Activated CD8-positive, alpha-beta memory T cell treated with anti-CD3 and anti-CD28 coated beads, Interleukin-2, amount 10 ng/mL, durations not matched to agents 7 days and 5 days (primary cell): ENCODE measurements at regions not wholly inside any gene's neighbourhood (a gene's known extent, or its start where the extent isn't known, plus 50 kb on each side); places are given as distances from the start of the nearest gene placed in this dataset.

Source experiments
- ATAC-seq: fragments of 150-1000 bp; cut with Tn5 transposase; one replicate; pipeline ENCODE4 v1.10.0; 2021; ENCODE audit warnings: moderate library complexity
- CTCF ChIA-PET: fragments of 350-600 bp; sonication (Branson Sonifier 250); formaldehyde crosslinking; loops from one replicate; lab custom pipeline; 2021; ENCODE audit warnings: antibody characterized with exemption; lab: Charles Lee
- DNase-seq: peaks from one replicate; pipeline ENCODE4 v3.0.0-alpha.2; 2020
- H3K27ac Mint-ChIP-seq: one replicate; pipeline ENCODE4 v1.8.0; 2021; ENCODE audit warnings: mild to moderate bottlenecking, mixed read lengths
- H3K27me3 Mint-ChIP-seq: one replicate; pipeline ENCODE4 v1.8.0; 2021; ENCODE audit warnings: mixed read lengths
- H3K36me3 Mint-ChIP-seq: one replicate; pipeline ENCODE4 v1.8.0; 2021; ENCODE audit warnings: mild to moderate bottlenecking, mixed read lengths
- H3K4me1 Mint-ChIP-seq: one replicate; pipeline ENCODE4 v1.8.0; 2021; ENCODE audit warnings: mixed read lengths
- H3K4me3 Mint-ChIP-seq: one replicate; pipeline ENCODE4 v1.8.0; 2021; ENCODE audit warnings: mild to moderate bottlenecking, moderate library complexity, mixed read lengths
- H3K9me3 Mint-ChIP-seq: one replicate; pipeline ENCODE4 v1.8.0; 2022; ENCODE audit warnings: low read depth, mixed read lengths

DNA sequence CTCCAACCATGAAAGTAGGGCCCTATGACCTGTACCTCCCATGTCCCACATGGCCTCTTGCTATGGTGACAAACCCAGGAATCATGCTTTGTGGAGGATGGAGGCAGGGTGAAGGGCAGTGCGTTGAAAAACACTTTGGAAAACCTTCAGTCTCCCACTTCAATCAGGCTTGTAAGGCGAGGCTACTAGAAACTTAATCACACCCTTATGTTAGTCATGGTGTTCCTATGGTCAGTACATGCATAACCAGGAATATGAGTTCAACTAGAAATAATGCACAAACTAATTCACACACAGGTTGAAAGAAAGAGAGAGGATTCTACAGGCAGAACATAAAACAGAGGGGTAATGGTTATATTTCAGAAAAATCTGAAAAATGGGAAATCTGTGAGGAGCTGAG is 601.1 kb downstream of the KCTD16 start:
- H3K4me3 Mint-ChIP-seq = no peak overlapping the region

DNA sequence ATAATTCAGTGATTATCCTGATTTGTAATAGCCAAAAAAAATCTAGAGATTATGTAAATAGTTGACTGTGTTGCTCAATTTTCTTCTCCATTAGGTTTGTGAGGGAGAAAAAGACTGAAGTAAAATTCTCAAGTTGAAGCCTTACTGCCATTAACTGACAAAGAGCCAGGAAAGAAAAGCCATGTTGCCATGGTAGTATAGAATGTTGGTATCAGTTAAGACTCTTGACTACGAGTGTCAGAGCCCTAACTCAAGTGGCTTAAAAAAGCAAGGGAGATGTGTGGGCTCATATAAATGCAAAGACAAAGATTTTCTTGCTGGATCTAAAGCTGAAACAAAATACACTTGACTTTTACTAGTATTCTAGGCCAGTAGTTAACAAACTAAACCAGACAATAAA is 571.7 kb downstream of the KCTD16 start:
- no peak overlapping the region for H3K27ac Mint-ChIP-seq

More for the DNA sequence above, 601.1 kb downstream of the KCTD16 start:
- CTCF ChIA-PET = no interaction called here
- ATAC-seq = no peak
- no peaks in the 10 kb centered on the region for H3K27me3 Mint-ChIP-seq
- H3K4me1 Mint-ChIP-seq = no peaks in the 10 kb centered on the region
- no peak overlapping the region for H3K27ac Mint-ChIP-seq
- no peaks in the 10 kb centered on the region for H3K36me3 Mint-ChIP-seq
- no peak for DNase-seq
- no peaks in the 10 kb centered on the region for H3K9me3 Mint-ChIP-seq

DNA sequence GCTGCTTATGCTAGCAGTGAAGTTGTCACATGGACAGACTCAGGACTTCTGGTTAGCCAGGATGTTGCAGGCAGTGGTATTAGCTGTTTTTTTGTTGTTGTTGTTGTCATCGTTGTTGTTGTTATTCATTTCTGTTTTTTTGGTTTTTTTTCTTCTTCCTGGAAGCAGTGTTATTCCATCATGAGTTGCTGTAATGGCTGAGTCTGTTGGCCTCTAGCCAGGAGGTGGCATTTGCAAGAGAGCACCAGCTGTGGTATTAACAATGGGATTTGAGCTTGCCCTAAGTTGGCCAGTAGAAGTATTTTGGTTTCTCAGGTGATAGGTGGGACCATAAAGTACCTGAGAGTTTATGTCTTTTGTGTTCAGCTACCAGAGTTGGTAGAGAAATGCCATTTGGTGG is 561.1 kb downstream of the KCTD16 start:
- Mint-ChIP-seq H3K9me3 (peaks cover 13% of the 10 kb centered on the region), H3K27me3 (no peaks in the 10 kb centered on the region), H3K36me3 (no peaks in the 10 kb centered on the region), H3K4me3 (no peak overlapping the region), H3K4me1 (no peaks in the 10 kb centered on the region), H3K27ac (no peak overlapping the region)
- DNase-seq (no peak), ATAC-seq (no peak)
- CTCF ChIA-PET = no interaction called here

More for the DNA sequence above, 571.7 kb downstream of the KCTD16 start:
- Mint-ChIP-seq H3K4me3 (no peak overlapping the region), H3K27me3 (no peaks in the 10 kb centered on the region), H3K9me3 (peaks cover 11% of the 10 kb centered on the region), H3K36me3 (no peaks in the 10 kb centered on the region), H3K4me1 (no peaks in the 10 kb centered on the region)
- ATAC-seq = no peak
- no peak for DNase-seq
- CTCF ChIA-PET = no interaction called here

DNA sequence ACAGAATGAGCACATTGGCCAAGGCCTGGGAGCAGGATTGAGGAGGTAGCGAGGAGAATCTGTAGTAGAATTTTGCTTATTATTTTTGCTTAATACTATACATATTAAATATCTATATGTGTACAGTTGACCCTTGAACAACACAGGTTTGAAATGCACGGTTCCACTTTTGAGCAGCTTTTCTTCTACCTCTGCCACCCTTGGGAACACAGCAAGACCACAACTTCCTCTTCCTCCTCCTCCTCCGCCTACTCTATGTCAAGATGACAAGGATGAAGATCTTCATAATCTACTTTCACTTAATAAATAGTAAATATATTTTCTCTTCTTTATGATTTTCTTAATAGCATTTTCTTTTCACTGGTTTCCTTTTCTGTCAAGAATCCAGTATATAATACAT is 541.4 kb downstream of the KCTD16 start:
- ATAC-seq (no peak), DNase-seq (no peak)
- Mint-ChIP-seq H3K27ac (no peak overlapping the region), H3K27me3 (no peaks in the 10 kb centered on the region), H3K36me3 (no peaks in the 10 kb centered on the region), H3K9me3 (peaks cover 8% of the 10 kb centered on the region), H3K4me1 (no peaks in the 10 kb centered on the region), H3K4me3 (no peak overlapping the region)
- CTCF ChIA-PET = no interaction called here

GRCh38 chr5:144711172-144711571 is 540.5 kb downstream of the KCTD16 start:
- no peak overlapping the region for H3K27ac Mint-ChIP-seq

DNA sequence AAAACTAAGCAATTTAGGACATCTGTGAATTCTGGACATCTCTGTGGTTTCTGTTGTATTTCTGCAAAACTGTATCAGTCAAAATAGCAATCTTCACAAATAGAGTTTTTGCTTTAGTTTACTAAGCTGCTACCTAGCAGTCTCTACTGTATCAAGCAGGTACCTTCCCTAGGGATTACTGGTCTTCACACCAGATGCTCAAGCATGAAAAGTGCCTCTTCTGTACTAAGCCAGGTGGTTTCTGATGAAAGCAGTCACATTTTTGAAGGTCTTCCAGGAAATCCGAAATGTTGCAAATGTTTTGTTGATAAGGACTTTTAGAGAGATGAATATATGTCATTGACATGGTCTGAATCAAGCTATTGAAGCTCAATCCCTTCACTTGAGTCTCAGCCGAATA is 540.0 kb downstream of the KCTD16 start:
- CTCF ChIA-PET = no interaction called here
- H3K36me3 Mint-ChIP-seq = no peaks in the 10 kb centered on the region
- H3K4me3 Mint-ChIP-seq = no peak overlapping the region
- no peaks in the 10 kb centered on the region for H3K27me3 Mint-ChIP-seq
- H3K27ac Mint-ChIP-seq = no peak overlapping the region
- DNase-seq = no peak
- no peak for ATAC-seq
- peaks cover 8% of the 10 kb centered on the region for H3K9me3 Mint-ChIP-seq
- no peaks in the 10 kb centered on the region for H3K4me1 Mint-ChIP-seq

More at GRCh38 chr5:144711172-144711571, 540.5 kb downstream of the KCTD16 start:
- Mint-ChIP-seq H3K9me3 (peaks cover 8% of the 10 kb centered on the region), H3K4me3 (no peak overlapping the region), H3K4me1 (no peaks in the 10 kb centered on the region), H3K36me3 (no peaks in the 10 kb centered on the region), H3K27me3 (no peaks in the 10 kb centered on the region)
- DNase-seq (no peak), ATAC-seq (no peak)
- CTCF ChIA-PET = no interaction called here

- Mint-ChIP-seq H3K9me3 (no peaks in the 10 kb centered on the region), H3K27me3 (no peaks in the 10 kb centered on the region), H3K4me3 (no peak overlapping the region), H3K36me3 (no peaks in the 10 kb centered on the region), H3K4me1 (no peaks in the 10 kb centered on the region), H3K27ac (no peak overlapping the region)
- ATAC-seq (no peak), DNase-seq (no peak)
- CTCF ChIA-PET = no interaction called here
Measured at GRCh38 chr5:144703776-144704175, 533.1 kb downstream of the KCTD16 start.

GRCh38 chr5:144698484-144698883 is 527.8 kb downstream of the KCTD16 start:
- H3K27me3 Mint-ChIP-seq = no peaks in the 10 kb centered on the region
- DNase-seq (no peak), ATAC-seq (no peak)
- H3K4me3 Mint-ChIP-seq = no peak overlapping the region
- CTCF ChIA-PET = interaction anchor here (0.8 kb wide), 1 partner anchor 10 kb away, joined by 3 read pairs; no protein-coding TSS in a partner anchor
- H3K36me3 Mint-ChIP-seq = no peaks in the 10 kb centered on the region
- no peak overlapping the region for H3K27ac Mint-ChIP-seq
- no peaks in the 10 kb centered on the region for H3K4me1 Mint-ChIP-seq
- H3K9me3 Mint-ChIP-seq = no peaks in the 10 kb centered on the region

DNA sequence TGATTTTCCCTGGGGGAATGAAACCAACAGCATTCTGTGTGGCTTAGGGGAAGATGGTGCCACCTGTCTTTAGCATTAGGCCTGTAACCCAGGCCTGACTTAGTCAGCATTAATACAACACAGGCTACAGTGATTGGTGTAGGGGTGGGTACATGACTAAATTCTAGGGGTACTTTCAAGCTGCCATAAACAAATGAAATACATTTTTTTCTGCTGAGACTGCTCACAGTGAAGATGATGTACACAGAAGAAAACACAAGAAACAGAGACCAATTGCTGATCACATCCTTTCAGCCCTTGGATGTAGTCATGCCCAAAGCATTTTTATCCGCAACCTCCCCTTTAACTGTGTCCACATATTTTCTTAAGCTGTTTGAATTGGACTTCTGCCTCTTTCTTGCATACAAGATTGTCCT is 527.2 kb downstream of the KCTD16 start:
- H3K9me3 Mint-ChIP-seq = no peaks in the 10 kb centered on the region
- H3K36me3 Mint-ChIP-seq = no peaks in the 10 kb centered on the region
- H3K27me3 Mint-ChIP-seq = no peaks in the 10 kb centered on the region
- ATAC-seq (no peak), DNase-seq (no peak)
- H3K4me3 Mint-ChIP-seq = no peak overlapping the region
- H3K4me1 Mint-ChIP-seq = no peaks in the 10 kb centered on the region
- H3K27ac Mint-ChIP-seq = no peak overlapping the region
- CTCF ChIA-PET = interaction anchor here (0.8 kb wide), 1 partner anchor 11 kb away, joined by 3 read pairs; no protein-coding TSS in a partner anchor

GRCh38 chr5:144691936-144692335 is 521.3 kb downstream of the KCTD16 start:
- no peaks in the 10 kb centered on the region for H3K4me1 Mint-ChIP-seq
- H3K4me3 Mint-ChIP-seq = no peak overlapping the region
- no peaks in the 10 kb centered on the region for H3K36me3 Mint-ChIP-seq
- CTCF ChIA-PET = no interaction called here
- no peak for ATAC-seq
- no peak for DNase-seq
- H3K9me3 Mint-ChIP-seq = peaks cover 7% of the 10 kb centered on the region
- H3K27ac Mint-ChIP-seq = no peak overlapping the region
- no peaks in the 10 kb centered on the region for H3K27me3 Mint-ChIP-seq

GRCh38 chr5:144684899-144685298 is 514.2 kb downstream of the KCTD16 start:
- H3K36me3 Mint-ChIP-seq = no peaks in the 10 kb centered on the region
- ATAC-seq (no peak), DNase-seq (no peak)
- CTCF ChIA-PET = no interaction called here
- no peak overlapping the region for H3K4me3 Mint-ChIP-seq
- H3K27ac Mint-ChIP-seq = no peak overlapping the region
- peaks cover 17% of the 10 kb centered on the region for H3K9me3 Mint-ChIP-seq
- H3K27me3 Mint-ChIP-seq = no peaks in the 10 kb centered on the region
- H3K4me1 Mint-ChIP-seq = no peaks in the 10 kb centered on the region

- ATAC-seq = no peak
- Mint-ChIP-seq H3K4me1 (no peaks in the 10 kb centered on the region), H3K36me3 (no peaks in the 10 kb centered on the region), H3K27ac (no peak overlapping the region), H3K4me3 (no peak overlapping the region), H3K27me3 (no peaks in the 10 kb centered on the region), H3K9me3 (peaks cover 10% of the 10 kb centered on the region)
- DNase-seq = no peak
- CTCF ChIA-PET = no interaction called here
Measured at GRCh38 chr5:144680711-144681110, 510.0 kb downstream of the KCTD16 start.

DNA sequence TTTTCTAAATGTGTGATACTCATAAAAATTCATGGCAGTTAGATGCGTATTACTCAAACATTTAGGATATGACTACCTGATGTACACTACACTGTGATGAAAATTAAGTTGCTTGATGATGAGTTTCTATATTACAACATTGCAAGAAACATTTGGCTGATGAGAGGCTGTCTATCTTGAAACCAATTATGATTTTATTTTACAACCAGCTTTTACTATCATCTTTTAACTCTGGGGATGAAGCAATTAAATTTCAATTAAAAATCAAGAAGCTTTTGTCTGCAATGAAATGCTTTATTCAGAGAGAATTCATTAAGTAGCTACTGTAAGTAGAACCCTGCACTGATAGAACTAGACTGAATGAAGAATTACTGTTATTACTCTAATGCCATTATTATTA is 500.4 kb downstream of the KCTD16 start:
- Mint-ChIP-seq H3K4me3 (no peak overlapping the region), H3K9me3 (peaks cover 2% of the 10 kb centered on the region), H3K27ac (no peak overlapping the region), H3K36me3 (no peaks in the 10 kb centered on the region), H3K27me3 (no peaks in the 10 kb centered on the region), H3K4me1 (no peaks in the 10 kb centered on the region)
- no peak for DNase-seq
- CTCF ChIA-PET = no interaction called here
- ATAC-seq = no peak

DNA sequence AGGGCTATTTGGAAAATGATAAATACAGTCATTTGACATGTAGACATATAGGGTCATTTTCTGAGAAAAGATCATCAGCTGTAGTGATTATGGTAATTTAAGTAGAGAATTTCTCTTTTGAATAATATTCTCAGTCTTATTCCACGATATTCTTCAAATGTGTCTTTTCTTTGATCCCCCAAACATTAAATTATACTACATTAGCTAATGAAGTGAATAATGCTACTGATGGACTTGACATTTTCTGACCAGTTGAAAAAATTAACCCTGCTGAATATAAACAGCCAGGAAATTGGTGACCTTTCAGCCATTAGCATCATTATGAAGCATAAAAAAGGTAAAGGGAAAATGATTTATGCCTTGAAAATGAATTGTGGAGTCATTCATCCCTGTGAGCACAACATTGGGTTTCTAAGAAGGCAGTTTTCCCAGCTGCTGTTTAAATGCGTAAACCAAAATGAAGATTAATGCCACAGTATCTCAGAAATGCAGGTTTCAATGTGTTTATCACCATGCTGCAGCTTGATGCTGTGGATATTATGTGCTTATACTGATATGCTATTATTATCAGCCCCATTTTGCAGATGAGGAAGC is 489.1 kb downstream of the KCTD16 start:
- no peak for DNase-seq
- Mint-ChIP-seq H3K27me3 (no peaks in the 10 kb centered on the region), H3K9me3 (peaks cover 10% of the 10 kb centered on the region), H3K27ac (no peak overlapping the region), H3K4me1 (no peaks in the 10 kb centered on the region), H3K4me3 (no peak overlapping the region), H3K36me3 (no peaks in the 10 kb centered on the region)
- CTCF ChIA-PET = no interaction called here
- no peak for ATAC-seq

GRCh38 chr5:144644317-144644716 is 473.6 kb downstream of the KCTD16 start:
- Mint-ChIP-seq H3K27ac (no peak overlapping the region), H3K9me3 (peaks cover 19% of the 10 kb centered on the region), H3K4me3 (no peak overlapping the region), H3K4me1 (no peaks in the 10 kb centered on the region), H3K36me3 (no peaks in the 10 kb centered on the region), H3K27me3 (no peaks in the 10 kb centered on the region)
- no peak for ATAC-seq
- CTCF ChIA-PET = no interaction called here
- no peak for DNase-seq
